ENCODE measurements at regions not wholly inside any gene's neighbourhood (a gene's known extent, or its start where the extent isn't known, plus 50 kb on each side); places are given as distances from the start of the nearest gene placed in this dataset.

- no peak for DNase-seq
- Histone ChIP-seq H3K9me3 (no peaks in the 10 kb centered on the region), H3K27ac (no peak overlapping the region), H3K27me3 (replicated peaks in 1 of 7) (peaks cover 0 to 4% (median 0%) of the 10 kb centered on the region in 7 donors), H3K36me3 (no peaks in the 10 kb centered on the region), H3K4me1 (no peaks in the 10 kb centered on the region), H3K4me3 (no peak overlapping the region)
- WGBS, 5 donors = 51 to 84% (median 56%) methylated on average over 1 of the region's 1 CpG
- intact Hi-C loops (cut with DNase I; ENCODE audit: low total_unique reads) = no loop called here
- TF ChIP-seq CTCF (IDR thresholded peaks at IDR 0.05 in 8 of 11, conservative IDR thresholded peaks at IDR 0.05 in 3 of 11) (no peak), POLR2A (IDR thresholded peaks at IDR 0.05) (no peak), POLR2AphosphoS5 (IDR thresholded peaks at IDR 0.05) (no peak)
Measured at GRCh38 chr2:180672377-180672776, 308.0 kb upstream of the UBE2E3 start.

GRCh38 chr2:180670302-180671003 is 310.0 kb upstream of the UBE2E3 start:
- peaks cover 0 to 4% (median 0%) of the 10 kb centered on the region in 7 donors for H3K27me3 ChIP-seq (replicated peaks in 1 of 7)
- intact Hi-C loops (cut with DNase I; ENCODE audit: low total_unique reads) = no loop called here
- H3K27ac ChIP-seq = no peak overlapping the region
- DNase-seq = no peak
- no peak overlapping the region for H3K4me3 ChIP-seq
- no peaks in the 10 kb centered on the region for H3K9me3 ChIP-seq
- TF ChIP-seq POLR2AphosphoS5 (IDR thresholded peaks at IDR 0.05) (no peak), POLR2A (IDR thresholded peaks at IDR 0.05) (no peak), CTCF (IDR thresholded peaks at IDR 0.05 in 8 of 11, conservative IDR thresholded peaks at IDR 0.05 in 3 of 11) (no peak)
- H3K4me1 ChIP-seq = no peaks in the 10 kb centered on the region
- WGBS, 5 donors = 83 to 92% (median 88%) methylated on average over 4 of the region's 4 CpGs
- no peaks in the 10 kb centered on the region for H3K36me3 ChIP-seq

- no peak overlapping the region for H3K4me3 ChIP-seq
- H3K4me1 ChIP-seq = no peaks in the 10 kb centered on the region
- H3K27me3 ChIP-seq (replicated peaks in 1 of 7) = peaks cover 0 to 4% (median 0%) of the 10 kb centered on the region in 7 donors
- intact Hi-C loops (cut with DNase I; ENCODE audit: low total_unique reads) = no loop called here
- DNase-seq = no peak
- 47 to 69% (median 63%) methylated on average over 2 of the region's 2 CpGs for WGBS, 5 donors
- TF ChIP-seq CTCF (IDR thresholded peaks at IDR 0.05 in 8 of 11, conservative IDR thresholded peaks at IDR 0.05 in 3 of 11) (no peak), POLR2AphosphoS5 (IDR thresholded peaks at IDR 0.05) (no peak), POLR2A (IDR thresholded peaks at IDR 0.05) (no peak)
- H3K27ac ChIP-seq = no peak overlapping the region
- no peaks in the 10 kb centered on the region for H3K9me3 ChIP-seq
- no peaks in the 10 kb centered on the region for H3K36me3 ChIP-seq
Measured at GRCh38 chr2:180669016-180669415, 311.4 kb upstream of the UBE2E3 start.

GRCh38 chr2:180664507-180664906 is 315.9 kb upstream of the UBE2E3 start:
- no peak for DNase-seq
- no peak overlapping the region for H3K4me3 ChIP-seq
- TF ChIP-seq CTCF (IDR thresholded peaks at IDR 0.05 in 8 of 11, conservative IDR thresholded peaks at IDR 0.05 in 3 of 11) (no peak), POLR2A (IDR thresholded peaks at IDR 0.05) (no peak), POLR2AphosphoS5 (IDR thresholded peaks at IDR 0.05) (no peak)
- WGBS, 5 donors = 92 to 98% (median 94%) methylated on average over 2 of the region's 2 CpGs
- H3K27ac ChIP-seq = no peak overlapping the region
- no peaks in the 10 kb centered on the region for H3K9me3 ChIP-seq
- H3K36me3 ChIP-seq = no peaks in the 10 kb centered on the region
- H3K27me3 ChIP-seq (replicated peaks in 1 of 7) = no peaks in the 10 kb centered on the region
- no peaks in the 10 kb centered on the region for H3K4me1 ChIP-seq
- intact Hi-C loops (cut with DNase I; ENCODE audit: low total_unique reads) = no loop called here

Data from spleen (tissue), 11 donors.